GM12878 (cell line): ENCODE measurements at regions not wholly inside any gene's neighbourhood (a gene's known extent, or its start where the extent isn't known, plus 50 kb on each side); places are given as distances from the start of the nearest gene placed in this dataset.

Source experiments
- ATAC-seq: fragments of 200-7000 bp; cut with Tn5 transposase; 3 replicates; pipeline ENCODE4 v1.9.1; 2020; ENCODE audit warnings: mild to moderate bottlenecking, moderate library complexity
- BruUV-seq: library from RNA; stranded (reverse); fragments of 400-500 nt; replicated peaks from 2 replicates; lab custom pipeline; 2021; lab: Mats Ljungman, UMichigan
- CTCF ChIA-PET: fragments of 300-600 bp; sonication (Branson Sonifier 250); formaldehyde crosslinking; extraction: SDS; loops from one replicate; lab custom pipeline; 2021; ENCODE audit warnings: inconsistent platforms; lab: Yijun Ruan, JAX
- POLR2A ChIA-PET: fragments of 350-600 bp; formaldehyde crosslinking; extraction: SDS; loops from one replicate; lab custom pipeline; 2021; ENCODE audit warnings: inconsistent platforms; lab: Charles Lee
- RAD21 ChIA-PET: fragments of 300-600 bp; sonication (Branson Sonifier 250); formaldehyde crosslinking; loops from one replicate; lab custom pipeline; 2023; ENCODE audit warnings: antibody characterized with exemption; ENCODE audit not compliant: unreplicated experiment; lab: Charles Lee
- SMC1A ChIA-PET: fragments of 300-600 bp; sonication (Branson Sonifier 250); formaldehyde crosslinking; loops from one replicate; lab custom pipeline; 2023; ENCODE audit not compliant: unreplicated experiment, uncharacterized antibody; lab: Charles Lee
- DNase-seq: peaks from one replicate; pipeline ENCODE4 v3.0.0-alpha.2; 2011; ENCODE audit warnings: low read depth, low spot score
- FAIRE-seq: peaks from 3 replicates; lab custom pipeline; 2011; peaks lifted over from hg19 to GRCh38; lab: Jason Lieb, UNC
- H2AFZ ChIP-seq: 2 replicates; pipeline ENCODE4 v1.6.0; 2011; ENCODE audit warnings: low read depth, low read length, control low read depth; ENCODE audit not compliant: control insufficient read depth
- H3K27ac ChIP-seq: 2 replicates; pipeline ENCODE4 v1.5.1; 2011; ENCODE audit warnings: control low read depth; ENCODE audit not compliant: control insufficient read depth, insufficient read depth
- H3K27me3 ChIP-seq, 2 experiments: replicated peaks in 1 of 2; 2 replicates each; pipeline versions ENCODE4 v1.6.0 to v1.6.1; 2011; ENCODE audit warnings: low read length in 1 of 2; ENCODE audit not compliant: control insufficient read depth in 2 of 2, insufficient read depth in 2 of 2
- H3K36me3 ChIP-seq, 2 experiments: 2 replicates each; pipeline ENCODE4 v1.5.1; 2011; ENCODE audit warnings: low read length in 1 of 2; ENCODE audit not compliant: control insufficient read depth in 2 of 2, insufficient read depth in 2 of 2
- H3K4me1 ChIP-seq: 2 replicates; pipeline ENCODE4 v1.6.1; 2011; ENCODE audit warnings: mild to moderate bottlenecking, low read length, moderate library complexity, mixed read lengths; ENCODE audit not compliant: control insufficient read depth, insufficient read depth
- H3K4me2 ChIP-seq: 2 replicates; pipeline ENCODE4 v1.6.0; 2011; ENCODE audit warnings: control low read depth; ENCODE audit not compliant: control insufficient read depth, insufficient read depth
- H3K4me3 ChIP-seq: fragments of 200-600 bp; sonication (generic); 2 replicates; pipeline ENCODE4 v1.5.1; 2016
- H3K79me2 ChIP-seq: 2 replicates; pipeline ENCODE4 v1.6.0; 2011; ENCODE audit warnings: low read length; ENCODE audit not compliant: control insufficient read depth, insufficient read depth
- H3K9ac ChIP-seq: 2 replicates; pipeline ENCODE4 v1.8.0; 2011; ENCODE audit warnings: low read length, control low read depth, mixed read lengths; ENCODE audit not compliant: control insufficient read depth, insufficient read depth
- H3K9me3 ChIP-seq: replicated peaks from 3 replicates; pipeline ENCODE4 v1.5.1; 2011; ENCODE audit warnings: mild to moderate bottlenecking, low read length; ENCODE audit not compliant: control insufficient read depth, insufficient read depth
- H4K20me1 ChIP-seq: 2 replicates; pipeline ENCODE4 v1.6.0; 2011; ENCODE audit not compliant: control insufficient read depth, insufficient read depth
- EP300 ChIP-seq, 2 experiments: fragments of 150-350 bp in 1 of 2; IDR thresholded peaks; 2 replicates each; pipeline ENCODE4 v1.6.1; 2011 to 2012; ENCODE audit warnings: low read depth in 2 of 2, low read length in 2 of 2, borderline replicate concordance in 1 of 2, improper control_type of control experiment in 1 of 2, inconsistent platforms in 1 of 2; ENCODE audit not compliant: control insufficient read depth in 1 of 2
- MYB ChIP-seq: fragments of 150-350 bp; IDR thresholded peaks from 2 replicates; pipeline ENCODE4 v1.6.1; 2014; ENCODE audit warnings: mild to moderate bottlenecking, low read depth, low read length, borderline replicate concordance
- RAD21 ChIP-seq: IDR thresholded peaks from 2 replicates; pipeline ENCODE4 v1.6.1; 2011; ENCODE audit warnings: mild to moderate bottlenecking, low read depth, low read length, moderate library complexity; ENCODE audit not compliant: insufficient read depth
- ZNF592 ChIP-seq: fragments of 450-650 bp; IDR thresholded peaks from 2 replicates; pipeline ENCODE4 v1.6.1; 2017; ENCODE audit warnings: mild to moderate bottlenecking, moderate library complexity
- in situ Hi-C: fragments of 300-500 bp; cut with MboI; formaldehyde crosslinking; loops from 9 replicates; pipeline ENCODE4 v1.14.3; 2018; ENCODE audit warnings: mixed read lengths
- intact Hi-C: fragments of 100-400 bp; cut with micrococcal nuclease; formaldehyde crosslinking; loops from one replicate; pipeline ENCODE4 v1.14.2; 2022; ENCODE audit not compliant: unreplicated experiment

- no peak for TF ChIP-seq ZNF592
Measured at GRCh38 chr10:106181501-106181900, 983.0 kb downstream of the SORCS1 start (continued).

DNA sequence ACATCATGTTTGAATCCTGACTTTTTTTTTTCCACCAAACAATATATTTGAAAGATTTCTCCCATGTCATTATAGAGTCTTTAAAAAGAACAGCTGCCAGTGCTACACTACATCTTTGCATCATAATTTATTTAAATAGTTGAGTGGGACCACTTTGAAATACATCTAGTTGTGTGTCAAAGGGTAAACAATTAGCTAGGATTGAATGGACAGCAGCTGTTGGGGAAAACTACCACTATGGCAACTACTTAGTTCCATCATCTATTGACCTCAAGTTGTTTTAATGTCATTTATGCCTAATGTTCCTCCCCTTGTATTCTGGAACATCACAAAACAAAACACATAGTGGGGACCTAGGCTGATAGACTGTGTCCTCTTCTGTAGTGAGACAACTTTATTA, 985.1 kb downstream of the SORCS1 start:
- no peak overlapping the region for H3K9ac ChIP-seq
- intact Hi-C loops, result no loop called here

More for the DNA sequence above, 985.1 kb downstream of the SORCS1 start:
- FAIRE-seq (no peak), ATAC-seq (no peak), DNase-seq (no peak)
- ChIA-PET POLR2A (no interaction called here), RAD21 (no interaction called here), SMC1A (no interaction called here), CTCF (interaction anchor here (1.4 kb wide), 1 partner anchor 229 kb away, joined by 4 read pairs; no protein-coding TSS in a partner anchor)
- in situ Hi-C loops, result no loop called here
- no peak overlapping the region for H3K4me2 ChIP-seq
- H3K79me2 ChIP-seq, result no peaks in the 10 kb centered on the region
- no TSS peak for BruUV-seq
- no peaks in the 10 kb centered on the region for H3K36me3 ChIP-seq
- no peaks in the 10 kb centered on the region for H4K20me1 ChIP-seq
- H3K27ac ChIP-seq, result no peak overlapping the region
- no peaks in the 10 kb centered on the region for H3K9me3 ChIP-seq
- H2AFZ ChIP-seq, result no peak overlapping the region
- no peak for TF ChIP-seq EP300 (IDR thresholded peaks at IDR 0.05; ENCODE audit: borderline replicate concordance in 1 of 2, control insufficient read depth in 1 of 2, low read depth in 2 of 2, low read length in 2 of 2)
- no peak for TF ChIP-seq MYB
- no peak for TF ChIP-seq RAD21
- no peak overlapping the region for H3K4me3 ChIP-seq
- H3K27me3 ChIP-seq, result no peaks in the 10 kb centered on the region
- no peaks in the 10 kb centered on the region for H3K4me1 ChIP-seq
